HCT116 (cell line): ENCODE measurements at regions not wholly inside any gene's neighbourhood (a gene's known extent, or its start where the extent isn't known, plus 50 kb on each side); places are given as distances from the start of the nearest gene placed in this dataset.

ENCODE experiments used
- ATAC-seq: fragments of 200-7000 bp; cut with Tn5 transposase; 2 replicates; pipeline ENCODE4 v1.9.1; 2020; ENCODE audit warnings: mild to moderate bottlenecking, moderate library complexity
- BruUV-seq: library from RNA; stranded (reverse); fragments of 400-500 nt; replicated peaks from 2 replicates; lab custom pipeline; 2021; lab: Mats Ljungman, UMichigan
- CTCF ChIA-PET: fragments of 300-600 bp; sonication (Branson Sonifier 250); formaldehyde crosslinking; loops from one replicate; lab custom pipeline; 2021; ENCODE audit warnings: antibody characterized with exemption; lab: Charles Lee
- POLR2A ChIA-PET: fragments of 300-600, 350-600 bp; sonication (Branson Sonifier 250); formaldehyde crosslinking; loops from one replicate; lab custom pipeline; 2021; ENCODE audit warnings: antibody characterized with exemption; lab: Charles Lee
- RAD21 ChIA-PET, 2 experiments: fragments of 300-600 bp; sonication (Branson Sonifier 250); formaldehyde crosslinking; loops; one replicate each; lab custom pipeline; 2023; ENCODE audit warnings: low total read pairs in 2 of 2; ENCODE audit not compliant: uncharacterized antibody in 2 of 2, unreplicated experiment in 2 of 2, low non-redundant PET in 1 of 2; lab: Charles Lee
- DNase-seq: peaks from one replicate; pipeline ENCODE4 v3.0.0-alpha.2; 2010; ENCODE audit warnings: low read depth, low spot score
- H2AFZ ChIP-seq: fragments of 200-600 bp; shearing (Covaris generic), sonication (generic); 2 replicates; pipeline ENCODE4 v1.6.1; 2017; ENCODE audit warnings: low read depth, mixed run types, mixed read lengths, antibody characterized with exemption, low read length; ENCODE audit not compliant: poor library complexity, severe bottlenecking
- H3K27ac ChIP-seq: 2 replicates; pipeline ENCODE4 v1.5.1; 2012; ENCODE audit warnings: low read depth, low read length
- H3K27me3 ChIP-seq: fragments of 200-600 bp; sonication (generic); 2 replicates; pipeline ENCODE4 v1.6.1; 2016; ENCODE audit warnings: mixed run types, low read length, mixed read lengths; ENCODE audit not compliant: insufficient read depth
- H3K36me3 ChIP-seq, 2 experiments: fragments of 200-500 bp in 1 of 2; fragments of 200-600 bp in 1 of 2; sonication (Bioruptor generic) in 1 of 2; sonication (generic) in 1 of 2; 2 replicates each; pipeline versions ENCODE4 v1.5.1 to v1.6.1; 2014 to 2016; ENCODE audit warnings: low read length in 2 of 2, inconsistent platforms in 1 of 2, mixed read lengths in 1 of 2, mixed run types in 1 of 2; ENCODE audit not compliant: insufficient read depth in 2 of 2, control insufficient read depth in 1 of 2
- H3K4me1 ChIP-seq, 2 experiments: fragments of 200-600 bp in 1 of 2; sonication (generic) in 1 of 2; 2 replicates each; pipeline versions ENCODE4 v1.5.1 to v1.6.1; 2012 to 2017; ENCODE audit warnings: low read length in 2 of 2, inconsistent platforms in 1 of 2, mild to moderate bottlenecking in 1 of 2, mixed read lengths in 1 of 2, mixed run types in 1 of 2, moderate library complexity in 1 of 2; ENCODE audit not compliant: insufficient read depth in 2 of 2, control insufficient read depth in 1 of 2
- H3K4me2 ChIP-seq: fragments of 200-600 bp; sonication (generic); 2 replicates; pipeline ENCODE4 v1.6.1; 2017; ENCODE audit warnings: mixed run types, low read length, mixed read lengths
- H3K4me3 ChIP-seq, 2 experiments: fragments of 200-600 bp in 1 of 2; sonication (generic) in 1 of 2; replicated peaks in 1 of 2; 2 replicates each; pipeline ENCODE4 v1.5.1; 2011 to 2016; ENCODE audit warnings: low read length in 2 of 2, control low read depth in 1 of 2, low read depth in 1 of 2, mild to moderate bottlenecking in 1 of 2, mixed read lengths in 1 of 2, mixed run types in 1 of 2
- H3K79me2 ChIP-seq: fragments of 200-600 bp; sonication (generic); 2 replicates; pipeline ENCODE4 v1.6.1; 2017; ENCODE audit warnings: mild to moderate bottlenecking, mixed run types, low read length, moderate library complexity, mixed read lengths; ENCODE audit not compliant: insufficient read depth
- H3K9ac ChIP-seq: fragments of 200-600 bp; sonication (generic); 2 replicates; pipeline ENCODE4 v1.6.1; 2016; ENCODE audit warnings: low read length, mixed read lengths
- H3K9me2 ChIP-seq: fragments of 200-600 bp; sonication (generic), shearing (Covaris generic); 2 replicates; pipeline ENCODE4 v1.6.1; 2017; ENCODE audit warnings: mixed run types, mild to moderate bottlenecking, moderate library complexity; ENCODE audit not compliant: insufficient read depth
- H3K9me3 ChIP-seq, 2 experiments: fragments of 200-500 bp in 1 of 2; fragments of 200-600 bp in 1 of 2; sonication (Bioruptor generic) in 1 of 2; sonication (generic) in 1 of 2; 2 replicates each; pipeline ENCODE4 v1.6.1; 2014 to 2017; ENCODE audit warnings: low read length in 2 of 2, mixed read lengths in 2 of 2, inconsistent platforms in 1 of 2, low read depth in 1 of 2, mild to moderate bottlenecking in 1 of 2, mixed run types in 1 of 2, moderate library complexity in 1 of 2; ENCODE audit not compliant: control insufficient read depth in 1 of 2, insufficient read depth in 1 of 2
- H4K20me1 ChIP-seq: fragments of 200-600 bp; sonication (generic), shearing (Covaris generic); 2 replicates; pipeline ENCODE4 v1.6.1; 2017; ENCODE audit warnings: mixed run types, mild to moderate bottlenecking, moderate library complexity; ENCODE audit not compliant: insufficient read depth
- CEBPB ChIP-seq: IDR thresholded peaks from 2 replicates; pipeline ENCODE4 v1.6.1; 2012; ENCODE audit warnings: low read depth
- EZH2 ChIP-seq: fragments of 200-600 bp; sonication (generic); IDR thresholded peaks from 2 replicates; pipeline ENCODE4 v1.6.1; 2017; ENCODE audit warnings: antibody characterized with exemption, mixed run types
- EZH2phosphoT487 ChIP-seq: fragments of 200-600 bp; IDR thresholded peaks from 2 replicates; pipeline ENCODE4 v1.6.1; 2018; ENCODE audit warnings: antibody characterized with exemption, borderline replicate concordance
- FOSL1 ChIP-seq: IDR thresholded peaks from 2 replicates; pipeline ENCODE4 v1.6.1; 2012; ENCODE audit warnings: low read depth
- MAX ChIP-seq: IDR thresholded peaks from 2 replicates; pipeline ENCODE4 v1.6.1; 2012
- POLR2A ChIP-seq: IDR thresholded peaks from 2 replicates; pipeline ENCODE4 v1.7.0; 2011; ENCODE audit warnings: borderline replicate concordance; ENCODE audit not compliant: insufficient read depth, insufficient read length; ENCODE audit errors: extremely low read depth
- RAD21 ChIP-seq: IDR thresholded peaks from 2 replicates; pipeline ENCODE4 v1.6.1; 2012; ENCODE audit warnings: low read depth, mild to moderate bottlenecking
- REST ChIP-seq: IDR thresholded peaks from 2 replicates; pipeline ENCODE4 v1.6.1; 2012; ENCODE audit warnings: low read depth
- SP1 ChIP-seq: IDR thresholded peaks from 2 replicates; pipeline ENCODE4 v1.6.1; 2012; ENCODE audit warnings: low read depth
- SRF ChIP-seq: IDR thresholded peaks from 2 replicates; pipeline ENCODE4 v1.6.1; 2012; ENCODE audit warnings: low read depth
- YY1 ChIP-seq: IDR thresholded peaks from 2 replicates; pipeline ENCODE4 v1.6.1; 2011; ENCODE audit warnings: low read length, low read depth, moderate library complexity, mild to moderate bottlenecking; ENCODE audit not compliant: insufficient replicate concordance; ENCODE audit errors: extremely low read depth
- ZBTB33 ChIP-seq: IDR thresholded peaks from 2 replicates; pipeline ENCODE4 v1.6.1; 2011; ENCODE audit warnings: mild to moderate bottlenecking, low read length, moderate library complexity; ENCODE audit not compliant: insufficient replicate concordance; ENCODE audit errors: extremely low read depth
- ZNF274 ChIP-seq: fragments of 200-500 bp; sonication (Bioruptor generic); IDR thresholded peaks from 2 replicates; pipeline ENCODE4 v1.6.1; 2014; ENCODE audit warnings: mild to moderate bottlenecking, low read depth, low read length, inconsistent platforms
- intact Hi-C: fragments of 100-400 bp; cut with micrococcal nuclease; formaldehyde crosslinking; loops from 2 replicates; pipeline ENCODE4 v1.10.0; 2022

DNA sequence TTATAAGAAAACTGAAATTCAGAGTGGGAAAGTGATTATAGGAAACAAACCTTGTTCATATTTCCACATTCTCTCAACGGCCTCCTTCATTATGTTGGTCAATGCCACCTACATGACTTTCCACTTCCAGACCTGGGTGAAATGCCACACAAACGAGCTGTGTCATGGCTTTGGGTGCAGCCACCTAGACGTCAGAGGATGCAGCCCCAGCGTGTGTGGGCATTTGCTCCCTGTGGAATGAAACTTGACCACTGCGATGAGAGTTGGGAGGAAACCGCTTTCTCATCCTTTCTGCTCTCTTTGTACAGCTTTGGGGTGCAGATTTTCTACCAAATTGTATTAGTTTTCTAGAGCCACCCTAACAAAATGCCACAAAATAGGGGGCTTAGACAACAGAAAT, 291.0 kb downstream of the CYRIA start:
- no peak overlapping the region for H3K27ac ChIP-seq
- H3K4me3 ChIP-seq = no peak overlapping the region
- TF ChIP-seq ZNF274 (no peak), YY1 (no peak), REST (no peak), MAX (no peak), EZH2 (no peak), SP1 (no peak), SRF (no peak), FOSL1 (no peak), RAD21 (no peak), POLR2A (no peak), EZH2phosphoT487 (no peak), ZBTB33 (no peak), CEBPB (no peak)
- no peaks in the 10 kb centered on the region for H3K79me2 ChIP-seq
- H3K4me2 ChIP-seq = no peak overlapping the region
- BruUV-seq = no TSS peak
- no peaks in the 10 kb centered on the region for H3K27me3 ChIP-seq
- H3K36me3 ChIP-seq = no peaks in the 10 kb centered on the region
- H3K9me2 ChIP-seq = no peaks in the 10 kb centered on the region
- intact Hi-C loops = no loop called here
- no peaks in the 10 kb centered on the region for H3K9me3 ChIP-seq
- ChIA-PET CTCF (no interaction called here), POLR2A (no interaction called here), RAD21 (no interaction called here)
- no peak overlapping the region for H3K9ac ChIP-seq
- no peak overlapping the region for H2AFZ ChIP-seq
- no peaks in the 10 kb centered on the region for H3K4me1 ChIP-seq
- DNase-seq (no peak), ATAC-seq (no peak)
- H4K20me1 ChIP-seq = no peaks in the 10 kb centered on the region
